Trophoblast cell (in vitro differentiated cells and primary cell): ENCODE measurements at regions not wholly inside any gene's neighbourhood (a gene's known extent, or its start where the extent isn't known, plus 50 kb on each side); places are given as distances from the start of the nearest gene placed in this dataset.

Experiments used
- DNase-seq, 2 donors: peaks; one replicate each; pipeline ENCODE4 v3.0.0-alpha.2; 2016
- H2AFZ ChIP-seq: 2 replicates; pipeline ENCODE4 v1.6.1; 2013; ENCODE audit warnings: low read length, moderate library complexity, mild to moderate bottlenecking; ENCODE audit not compliant: insufficient read depth, poor library complexity
- H2AK5ac ChIP-seq: 2 replicates; pipeline ENCODE4 v1.6.1; 2013; ENCODE audit warnings: mild to moderate bottlenecking, low read length
- H2BK120ac ChIP-seq: 2 replicates; pipeline ENCODE4 v1.6.1; 2013; ENCODE audit warnings: low read length, mild to moderate bottlenecking, moderate library complexity; ENCODE audit not compliant: insufficient read depth, poor library complexity
- H2BK12ac ChIP-seq: 2 replicates; pipeline ENCODE4 v1.6.1; 2013; ENCODE audit warnings: mild to moderate bottlenecking, low read length, moderate library complexity
- H2BK5ac ChIP-seq: 2 replicates; pipeline ENCODE4 v1.6.1; 2013; ENCODE audit warnings: low read length, low read depth, moderate library complexity, mild to moderate bottlenecking; ENCODE audit not compliant: poor library complexity
- H3K14ac ChIP-seq: 2 replicates; pipeline ENCODE4 v1.6.1; 2013; ENCODE audit warnings: mild to moderate bottlenecking, low read length
- H3K18ac ChIP-seq: 2 replicates; pipeline ENCODE4 v1.6.1; 2013; ENCODE audit warnings: mild to moderate bottlenecking, low read length
- H3K23ac ChIP-seq: 2 replicates; pipeline ENCODE4 v1.6.1; 2013; ENCODE audit warnings: low read length
- H3K27ac ChIP-seq: 2 replicates; pipeline ENCODE4 v1.5.1; 2013; ENCODE audit warnings: low read depth, mild to moderate bottlenecking, inconsistent platforms, low read length, moderate library complexity
- H3K27me3 ChIP-seq: 2 replicates; pipeline ENCODE4 v1.6.1; 2013; ENCODE audit warnings: inconsistent platforms, mild to moderate bottlenecking, low read length, moderate library complexity; ENCODE audit not compliant: insufficient read depth
- H3K36me3 ChIP-seq, 2 experiments: 1 replicate in 1 of 2; 2 replicates in 1 of 2; pipeline ENCODE4 v1.6.1; 2013; ENCODE audit warnings: low read length in 2 of 2, mild to moderate bottlenecking in 2 of 2, moderate library complexity in 1 of 2; ENCODE audit not compliant: insufficient read depth in 2 of 2, control insufficient read depth in 1 of 2
- H3K4ac ChIP-seq: 2 replicates; pipeline ENCODE4 v1.6.1; 2013; ENCODE audit warnings: low read depth, mild to moderate bottlenecking, low read length, moderate library complexity
- H3K4me1 ChIP-seq, 2 experiments: 1 replicate in 1 of 2; 2 replicates in 1 of 2; pipeline ENCODE4 v1.6.1; 2013; ENCODE audit warnings: low read length in 2 of 2, mild to moderate bottlenecking in 2 of 2, moderate library complexity in 1 of 2; ENCODE audit not compliant: insufficient read depth in 2 of 2, control insufficient read depth in 1 of 2
- H3K4me2 ChIP-seq: 2 replicates; pipeline ENCODE4 v1.6.1; 2013; ENCODE audit warnings: inconsistent platforms, mild to moderate bottlenecking, low read length, moderate library complexity
- H3K4me3 ChIP-seq: 2 replicates; pipeline ENCODE4 v1.5.1; 2013; ENCODE audit warnings: mild to moderate bottlenecking, low read depth, low read length, inconsistent platforms
- H3K79me1 ChIP-seq: one replicate; pipeline ENCODE4 v1.6.1; 2013; ENCODE audit warnings: low read length
- H3K79me2 ChIP-seq: 2 replicates; pipeline ENCODE4 v1.6.1; 2013; ENCODE audit warnings: low read length, mild to moderate bottlenecking; ENCODE audit not compliant: control insufficient read depth, insufficient read depth, poor library complexity
- H3K9ac ChIP-seq: 2 replicates; pipeline ENCODE4 v1.6.1; 2013; ENCODE audit warnings: mild to moderate bottlenecking, low read length
- H3K9me3 ChIP-seq: 2 replicates; pipeline ENCODE4 v1.6.1; 2013; ENCODE audit warnings: low read depth, mild to moderate bottlenecking, control low read depth, inconsistent platforms, low read length; ENCODE audit not compliant: insufficient read depth
- H4K12ac ChIP-seq: 2 replicates; pipeline ENCODE4 v1.6.1; 2013; ENCODE audit warnings: low read depth, mild to moderate bottlenecking, low read length, moderate library complexity
- H4K8ac ChIP-seq: 2 replicates; pipeline ENCODE4 v1.6.1; 2013; ENCODE audit warnings: low read depth, mild to moderate bottlenecking, low read length, moderate library complexity
- H4K91ac ChIP-seq: one replicate; pipeline ENCODE4 v1.6.1; 2013; ENCODE audit warnings: low read depth, mild to moderate bottlenecking, low read length, moderate library complexity
- WGBS: extraction: QIAGEN DNeasy Blood & Tissue Kit; methylation state at CpG from one replicate; pipeline ENCODE4 v1.1.7; 2013; ENCODE audit warnings: missing lambda C conversion rate; ENCODE audit not compliant: insufficient read length, insufficient coverage; ENCODE audit errors: extremely low coverage; 5-methylcytosine and 5-hydroxymethylcytosine counted together

DNA sequence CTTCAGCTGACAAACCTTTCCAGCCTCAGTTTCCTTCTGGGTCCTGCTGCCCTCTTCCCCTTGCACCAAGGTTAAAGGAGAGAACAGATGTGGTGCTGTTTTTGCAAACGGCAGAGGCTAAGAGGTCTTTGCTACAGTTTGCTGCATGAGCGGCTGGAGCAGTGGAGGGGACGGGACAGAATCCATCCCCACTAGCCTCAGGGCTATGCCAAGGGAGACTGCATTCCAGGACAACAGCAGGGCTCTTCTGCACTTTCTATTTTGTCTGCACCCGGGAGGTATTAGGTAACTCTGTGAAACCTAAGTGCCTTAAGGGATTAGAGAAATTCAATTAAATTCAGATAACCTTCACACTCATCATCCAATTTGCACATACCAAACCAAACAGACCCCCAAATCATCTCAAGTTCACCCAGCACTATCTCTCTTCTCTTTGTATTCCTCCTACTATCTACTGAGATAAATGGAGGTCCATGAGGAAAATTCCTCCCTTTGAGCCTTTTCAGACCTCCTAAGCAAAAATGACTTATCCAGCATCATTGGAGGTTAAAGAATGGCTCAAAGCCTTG, 103.8 kb upstream of the VRK1 start:
- H4K8ac ChIP-seq: no peak overlapping the region
- DNase-seq: peak in 1 of 2 donors; percentile 11
- no peak overlapping the region for H2BK5ac ChIP-seq
- H3K4ac ChIP-seq: no peak overlapping the region
- no peaks in the 10 kb centered on the region for H3K36me3 ChIP-seq
- no peak overlapping the region for H3K27ac ChIP-seq
- no peaks in the 10 kb centered on the region for H3K27me3 ChIP-seq
- H3K4me1 ChIP-seq: peaks cover 0 to 3% of the 10 kb centered on the region in 2 experiments
- H2BK12ac ChIP-seq: no peak overlapping the region
- H3K4me2 ChIP-seq: no peak overlapping the region
- no peak overlapping the region for H3K9ac ChIP-seq
- no peak overlapping the region for H3K18ac ChIP-seq
- H3K9me3 ChIP-seq: no peaks in the 10 kb centered on the region
- no peak overlapping the region for H4K91ac ChIP-seq
- no peak overlapping the region for H2AK5ac ChIP-seq
- no peak overlapping the region for H3K14ac ChIP-seq
- no peak overlapping the region for H3K23ac ChIP-seq
- WGBS: no CpG with 5 or more reads among the region's 4 CpGs
- H3K79me1 ChIP-seq: no peaks in the 10 kb centered on the region
- no peak overlapping the region for H4K12ac ChIP-seq
- H3K79me2 ChIP-seq: no peaks in the 10 kb centered on the region
- H2AFZ ChIP-seq: no peak overlapping the region
- no peak overlapping the region for H3K4me3 ChIP-seq
- no peak overlapping the region for H2BK120ac ChIP-seq

- Histone ChIP-seq H2AK5ac (no peak overlapping the region), H2BK5ac (no peak overlapping the region), H3K4ac (no peak overlapping the region), H3K4me1 (peaks cover 0 to 3% of the 10 kb centered on the region in 2 experiments), H3K4me3 (no peak overlapping the region), H4K91ac (no peak overlapping the region), H2AFZ (no peak overlapping the region), H3K14ac (no peak overlapping the region), H3K18ac (no peak overlapping the region), H4K12ac (no peak overlapping the region), H3K27ac (no peak overlapping the region), H3K23ac (no peak overlapping the region), H3K36me3 (no peaks in the 10 kb centered on the region), H3K27me3 (no peaks in the 10 kb centered on the region), H4K8ac (no peak overlapping the region), H3K4me2 (no peak overlapping the region), H2BK12ac (no peak overlapping the region), H3K79me2 (no peaks in the 10 kb centered on the region), H3K79me1 (no peaks in the 10 kb centered on the region), H3K9ac (no peak overlapping the region), H2BK120ac (no peak overlapping the region), H3K9me3 (no peaks in the 10 kb centered on the region)
- no peak for DNase-seq
- WGBS: no CpG with 5 or more reads among the region's 4 CpGs
These were observed 103.2 kb upstream of the VRK1 start for GRCh38 chr14:96693987-96694386.

DNA sequence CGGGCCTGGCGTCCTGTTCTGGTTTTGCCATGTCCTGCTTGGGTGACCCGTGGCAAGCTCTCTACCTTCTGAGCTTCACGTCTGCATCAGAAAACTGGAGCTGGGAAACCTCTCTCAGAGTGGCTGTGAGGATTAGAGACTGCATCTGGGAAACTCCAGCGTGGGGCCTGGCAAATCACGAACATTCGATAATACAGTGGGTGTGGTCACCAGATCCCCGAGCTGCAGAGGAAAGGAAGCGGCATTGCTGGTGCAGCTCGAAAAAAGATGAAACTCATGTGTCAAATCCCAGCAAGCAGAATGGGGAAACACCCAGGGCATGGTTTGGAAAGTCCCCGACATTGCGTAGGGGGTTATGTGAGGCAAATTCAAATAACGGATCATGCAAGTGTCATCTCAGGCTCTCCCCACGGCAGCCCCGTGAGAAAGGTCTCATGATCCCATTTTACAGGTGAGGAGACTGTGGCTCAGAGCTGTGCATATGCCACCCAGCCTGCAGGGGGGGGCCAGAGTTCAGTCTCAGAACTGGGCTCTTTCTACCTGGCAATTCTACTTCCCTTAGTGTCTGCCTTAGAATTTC, 98.1 kb upstream of the VRK1 start:
- no CpG with 5 or more reads among the region's 15 CpGs for WGBS
- Histone ChIP-seq H3K79me1 (no peaks in the 10 kb centered on the region), H3K4ac (no peak overlapping the region), H4K8ac (no peak overlapping the region), H2AFZ (no peak overlapping the region), H3K79me2 (no peaks in the 10 kb centered on the region), H4K91ac (no peak overlapping the region), H3K18ac (no peak overlapping the region), H3K9me3 (peaks cover 2% of the 10 kb centered on the region), H4K12ac (no peak overlapping the region), H3K9ac (no peak overlapping the region), H3K4me1 (no peaks in the 10 kb centered on the region), H2BK5ac (no peak overlapping the region), H3K4me2 (no peak overlapping the region), H3K36me3 (no peaks in the 10 kb centered on the region), H3K4me3 (no peak overlapping the region), H3K27me3 (no peaks in the 10 kb centered on the region), H2AK5ac (no peak overlapping the region), H2BK120ac (no peak overlapping the region), H3K14ac (no peak overlapping the region), H2BK12ac (no peak overlapping the region), H3K23ac (no peak overlapping the region), H3K27ac (no peak overlapping the region)
- peak in 1 of 2 donors; percentile 21 for DNase-seq

- Histone ChIP-seq H4K91ac (no peak overlapping the region), H3K27me3 (no peaks in the 10 kb centered on the region), H4K12ac (no peak overlapping the region), H3K9ac (no peak overlapping the region), H3K4me1 (no peaks in the 10 kb centered on the region), H3K14ac (no peak overlapping the region), H3K9me3 (peaks cover 2% of the 10 kb centered on the region), H2BK5ac (no peak overlapping the region), H3K4me2 (no peak overlapping the region), H3K4me3 (no peak overlapping the region), H3K23ac (no peak overlapping the region), H3K36me3 (no peaks in the 10 kb centered on the region), H2BK120ac (no peak overlapping the region), H3K27ac (no peak overlapping the region), H3K79me2 (no peaks in the 10 kb centered on the region), H2AK5ac (no peak overlapping the region), H3K4ac (no peak overlapping the region), H2AFZ (no peak overlapping the region), H4K8ac (no peak overlapping the region), H2BK12ac (no peak overlapping the region), H3K18ac (no peak overlapping the region), H3K79me1 (no peaks in the 10 kb centered on the region)
- WGBS: no CpG with 5 or more reads among the region's 3 CpGs
- no peak for DNase-seq
These were observed 97.5 kb upstream of the VRK1 start for GRCh38 chr14:96699666-96700065.
